ENCODE measurements at regions not wholly inside any gene's neighbourhood (a gene's known extent, or its start where the extent isn't known, plus 50 kb on each side); places are given as distances from the start of the nearest gene placed in this dataset.

- DNase-seq (ENCODE audit: low read depth in 4 of 4, low spot score in 3 of 4): no peak
Measured at GRCh38 chr6:139572001-139572400, 197.6 kb upstream of the CITED2 start.

GRCh38 chr6:139570166-139570565 lies 195.7 kb upstream of the CITED2 start:
- no peak for DNase-seq (ENCODE audit: low read depth in 4 of 4, low spot score in 3 of 4)

- DNase-seq (ENCODE audit: low read depth in 4 of 4, low spot score in 3 of 4): no peak
Measured at GRCh38 chr6:139569566-139569965, 195.1 kb upstream of the CITED2 start.

GRCh38 chr6:139568956-139569538 lies 194.6 kb upstream of the CITED2 start:
- DNase-seq (ENCODE audit: low read depth in 4 of 4, low spot score in 3 of 4): no peak

- no peak for DNase-seq (ENCODE audit: low read depth in 4 of 4, low spot score in 3 of 4)
Measured at GRCh38 chr6:139568151-139568955, 193.9 kb upstream of the CITED2 start.

GRCh38 chr6:139567095-139567494 lies 192.6 kb upstream of the CITED2 start:
- no peak for DNase-seq (ENCODE audit: low read depth in 4 of 4, low spot score in 3 of 4)

- no peak for DNase-seq (ENCODE audit: low read depth in 4 of 4, low spot score in 3 of 4)
Measured at GRCh38 chr6:139565591-139565990, 191.1 kb upstream of the CITED2 start.

- no peak for DNase-seq (ENCODE audit: low read depth in 4 of 4, low spot score in 3 of 4)
Measured at GRCh38 chr6:139557547-139557946, 183.1 kb upstream of the CITED2 start.

- DNase-seq (ENCODE audit: low read depth in 4 of 4, low spot score in 3 of 4): no peak
Measured at GRCh38 chr6:139556532-139556931, 182.1 kb upstream of the CITED2 start.

- DNase-seq (ENCODE audit: low read depth in 4 of 4, low spot score in 3 of 4): no peak
Measured at GRCh38 chr6:139553916-139554315, 179.5 kb upstream of the CITED2 start.

GRCh38 chr6:139551376-139551775 lies 176.9 kb upstream of the CITED2 start:
- no peak for DNase-seq (ENCODE audit: low read depth in 4 of 4, low spot score in 3 of 4)

GRCh38 chr6:139550361-139550760 lies 175.9 kb upstream of the CITED2 start:
- DNase-seq (ENCODE audit: low read depth in 4 of 4, low spot score in 3 of 4): no peak

- no peak for DNase-seq (ENCODE audit: low read depth in 4 of 4, low spot score in 3 of 4)
Measured at GRCh38 chr6:139549561-139550070, 175.2 kb upstream of the CITED2 start.

GRCh38 chr6:139547804-139548203 lies 173.4 kb upstream of the CITED2 start:
- DNase-seq (ENCODE audit: low read depth in 4 of 4, low spot score in 3 of 4): no peak

- no peak for DNase-seq (ENCODE audit: low read depth in 4 of 4, low spot score in 3 of 4)
Measured at GRCh38 chr6:139547122-139547776, 172.8 kb upstream of the CITED2 start.

- DNase-seq (ENCODE audit: low read depth in 4 of 4, low spot score in 3 of 4): no peak
Measured at GRCh38 chr6:139546106-139546472, 171.6 kb upstream of the CITED2 start.

GRCh38 chr6:139545206-139546105 lies 171.0 kb upstream of the CITED2 start:
- no peak for DNase-seq (ENCODE audit: low read depth in 4 of 4, low spot score in 3 of 4)

GRCh38 chr6:139544701-139545057 lies 170.2 kb upstream of the CITED2 start:
- no peak for DNase-seq (ENCODE audit: low read depth in 4 of 4, low spot score in 3 of 4)

GRCh38 chr6:139542351-139542750 lies 167.9 kb upstream of the CITED2 start:
- no peak for DNase-seq (ENCODE audit: low read depth in 4 of 4, low spot score in 3 of 4)

- DNase-seq (ENCODE audit: low read depth in 4 of 4, low spot score in 3 of 4): no peak
Measured at GRCh38 chr6:139540894-139541293, 166.4 kb upstream of the CITED2 start.

- no peak for DNase-seq (ENCODE audit: low read depth in 4 of 4, low spot score in 3 of 4)
Measured at GRCh38 chr6:139540276-139540675, 165.8 kb upstream of the CITED2 start.
